H1 (cell line): ENCODE measurements at regions not wholly inside any gene's neighbourhood (a gene's known extent, or its start where the extent isn't known, plus 50 kb on each side); places are given as distances from the start of the nearest gene placed in this dataset.

Experiments
- BACH1 ChIP-seq: IDR thresholded peaks from 2 replicates; pipeline ENCODE4 v1.6.1; 2012; ENCODE audit warnings: low read length, improper control_type of control experiment
- CHD2 ChIP-seq: IDR thresholded peaks from 2 replicates; pipeline ENCODE4 v1.6.1; 2012; ENCODE audit warnings: low read length, improper control_type of control experiment
- POLR2A ChIP-seq, 2 experiments: IDR thresholded peaks; 1 replicate in 1 of 2; 2 replicates in 1 of 2; pipeline ENCODE4 v1.6.1; 2011; ENCODE audit warnings: low read depth in 2 of 2, low read length in 2 of 2, mild to moderate bottlenecking in 2 of 2; ENCODE audit errors: control extremely low read depth in 1 of 2
- POLR2AphosphoS5 ChIP-seq: IDR thresholded peaks from 2 replicates; pipeline ENCODE4 v1.6.1; 2011; ENCODE audit warnings: low read depth, low read length
- TF ChIP-seq, protein P1 (sequence below), 3 experiments: IDR thresholded peaks; 1 replicate in 2 of 3; 2 replicates in 1 of 3; pipeline versions ENCODE4 v1.5.1 to v1.6.1; 2011; ENCODE audit warnings: low read length in 3 of 3, mild to moderate bottlenecking in 3 of 3, inconsistent platforms in 2 of 3, low read depth in 1 of 3, moderate library complexity in 1 of 3; ENCODE audit not compliant: insufficient read depth in 1 of 3; ENCODE audit errors: control extremely low read depth in 1 of 3

- TF ChIP-seq, protein P1, sequence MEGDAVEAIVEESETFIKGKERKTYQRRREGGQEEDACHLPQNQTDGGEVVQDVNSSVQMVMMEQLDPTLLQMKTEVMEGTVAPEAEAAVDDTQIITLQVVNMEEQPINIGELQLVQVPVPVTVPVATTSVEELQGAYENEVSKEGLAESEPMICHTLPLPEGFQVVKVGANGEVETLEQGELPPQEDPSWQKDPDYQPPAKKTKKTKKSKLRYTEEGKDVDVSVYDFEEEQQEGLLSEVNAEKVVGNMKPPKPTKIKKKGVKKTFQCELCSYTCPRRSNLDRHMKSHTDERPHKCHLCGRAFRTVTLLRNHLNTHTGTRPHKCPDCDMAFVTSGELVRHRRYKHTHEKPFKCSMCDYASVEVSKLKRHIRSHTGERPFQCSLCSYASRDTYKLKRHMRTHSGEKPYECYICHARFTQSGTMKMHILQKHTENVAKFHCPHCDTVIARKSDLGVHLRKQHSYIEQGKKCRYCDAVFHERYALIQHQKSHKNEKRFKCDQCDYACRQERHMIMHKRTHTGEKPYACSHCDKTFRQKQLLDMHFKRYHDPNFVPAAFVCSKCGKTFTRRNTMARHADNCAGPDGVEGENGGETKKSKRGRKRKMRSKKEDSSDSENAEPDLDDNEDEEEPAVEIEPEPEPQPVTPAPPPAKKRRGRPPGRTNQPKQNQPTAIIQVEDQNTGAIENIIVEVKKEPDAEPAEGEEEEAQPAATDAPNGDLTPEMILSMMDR (IDR thresholded peaks at IDR 0.05; ENCODE audit: control extremely low read depth in 1 of 3, insufficient read depth in 1 of 3, low read depth in 1 of 3, low read length in 3 of 3), result no peak
- TF ChIP-seq CHD2, result no peak
- TF ChIP-seq BACH1, result no peak
- no peak for TF ChIP-seq POLR2A (IDR thresholded peaks at IDR 0.05; ENCODE audit: control extremely low read depth in 1 of 2, low read depth in 2 of 2, low read length in 2 of 2)
- TF ChIP-seq POLR2AphosphoS5, result no peak
Observed at GRCh38 chr3:110193074-110193473, 855.7 kb upstream of the DPPA4 start.
